ENCODE measurements at regions not wholly inside any gene's neighbourhood (a gene's known extent, or its start where the extent isn't known, plus 50 kb on each side); places are given as distances from the start of the nearest gene placed in this dataset.
"Not testable (repeated sequence)": the region's sequence is repeated elsewhere in the genome, so short reads cannot be mapped to it uniquely, and the experiment has no call there.

DNA sequence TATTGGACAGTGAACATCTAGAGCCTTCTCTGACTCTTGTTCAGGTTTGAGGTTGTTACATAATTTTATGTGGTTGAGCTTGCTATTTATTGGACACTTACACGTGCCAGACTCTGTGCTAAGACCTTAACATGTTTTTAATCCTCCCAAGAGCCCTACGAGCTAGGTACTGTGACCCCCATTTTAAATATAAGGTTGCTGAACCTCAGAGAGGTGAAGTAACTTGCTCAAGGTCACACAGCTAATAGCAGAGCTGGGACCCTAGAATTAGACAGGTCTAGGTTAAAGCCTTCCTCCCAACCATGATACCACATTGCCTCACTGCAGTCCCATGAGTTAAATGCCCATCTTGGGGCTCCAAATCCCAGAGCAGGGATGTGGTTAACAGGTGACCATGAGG is 135.7 kb upstream of the PITX1 start:
- ATAC-seq: no peak
- intact Hi-C loops (cut with micrococcal nuclease): no loop called here
- no peak for DNase-seq

DNA sequence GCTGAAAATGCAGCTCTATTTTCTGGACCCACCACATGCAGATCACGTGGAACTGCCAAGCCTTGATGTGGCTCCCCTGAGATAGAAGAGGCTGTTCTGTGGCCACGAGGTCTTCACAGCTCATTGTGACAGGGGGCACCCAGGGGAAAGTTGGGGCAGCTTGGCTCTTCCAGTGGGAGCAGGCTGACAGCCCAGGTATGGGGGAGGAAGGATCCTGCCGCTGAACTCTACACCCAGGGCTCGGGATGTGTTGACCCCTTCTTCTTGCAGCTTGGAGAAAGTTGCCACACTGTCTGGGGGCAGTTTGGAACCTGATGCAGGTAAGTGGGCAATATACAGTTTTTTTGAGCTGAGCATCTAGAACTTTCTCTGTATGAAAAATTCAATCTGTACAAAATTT is 133.6 kb upstream of the PITX1 start:
- no peak for ATAC-seq
- intact Hi-C loops (cut with micrococcal nuclease): no loop called here
- DNase-seq: no peak

DNA sequence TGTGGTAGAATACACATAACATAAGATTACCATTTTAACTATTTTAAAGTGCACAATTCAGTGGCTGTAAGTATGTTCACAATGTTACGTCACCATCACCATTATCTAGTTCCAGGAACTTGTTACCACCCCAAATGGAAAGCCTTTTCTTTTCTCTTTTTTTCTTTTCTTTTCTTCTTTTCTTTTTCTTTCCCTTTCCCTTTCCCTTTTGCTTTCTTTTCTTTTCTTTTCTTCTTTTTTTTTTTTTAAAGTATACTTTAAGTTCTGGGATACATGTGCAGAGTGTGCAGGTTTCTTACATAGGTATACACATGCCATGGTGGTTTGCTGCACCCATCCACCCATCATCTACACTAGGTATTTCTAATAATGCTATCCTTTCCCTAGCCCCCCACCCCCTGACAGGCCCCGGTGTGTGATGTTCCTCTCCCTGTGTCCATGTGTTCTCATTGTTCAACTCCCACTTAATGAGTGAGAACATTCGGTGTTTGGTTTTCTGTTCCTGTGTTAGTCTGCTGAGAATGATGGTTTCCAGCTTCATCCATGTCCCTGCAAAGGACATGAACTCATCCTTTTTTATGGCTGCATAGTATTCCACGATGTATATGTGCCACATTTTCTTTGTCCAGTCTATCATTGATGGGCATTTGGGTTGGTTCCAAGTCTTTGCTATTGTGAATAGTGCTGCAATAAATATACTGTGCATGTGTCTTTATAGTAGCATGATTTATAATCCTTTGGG is 131.0 kb upstream of the PITX1 start:
- intact Hi-C loops (cut with micrococcal nuclease); DNase-seq; ATAC-seq: not testable (repeated sequence)

DNA sequence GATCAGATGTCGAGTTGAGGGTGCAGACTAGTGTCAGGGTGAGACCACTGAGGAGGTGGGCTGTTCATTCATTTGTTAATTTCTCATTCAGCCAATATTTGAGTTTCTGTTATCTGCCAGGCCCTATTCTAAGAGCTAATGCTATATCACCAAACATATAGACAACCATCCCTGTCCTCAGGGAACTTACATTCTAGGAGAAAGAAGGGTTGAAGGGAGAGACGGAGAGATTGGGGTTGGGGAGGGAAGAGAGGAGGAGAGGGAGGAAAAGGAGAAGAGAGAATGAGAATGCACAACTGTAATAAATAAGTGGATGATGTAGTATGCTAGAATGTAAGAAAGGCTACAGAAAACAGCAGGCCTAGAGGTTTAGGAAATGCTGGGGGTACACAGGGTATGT is 129.9 kb upstream of the PITX1 start:
- intact Hi-C loops (cut with micrococcal nuclease): no loop called here
- ATAC-seq (no peak), DNase-seq (no peak)

DNA sequence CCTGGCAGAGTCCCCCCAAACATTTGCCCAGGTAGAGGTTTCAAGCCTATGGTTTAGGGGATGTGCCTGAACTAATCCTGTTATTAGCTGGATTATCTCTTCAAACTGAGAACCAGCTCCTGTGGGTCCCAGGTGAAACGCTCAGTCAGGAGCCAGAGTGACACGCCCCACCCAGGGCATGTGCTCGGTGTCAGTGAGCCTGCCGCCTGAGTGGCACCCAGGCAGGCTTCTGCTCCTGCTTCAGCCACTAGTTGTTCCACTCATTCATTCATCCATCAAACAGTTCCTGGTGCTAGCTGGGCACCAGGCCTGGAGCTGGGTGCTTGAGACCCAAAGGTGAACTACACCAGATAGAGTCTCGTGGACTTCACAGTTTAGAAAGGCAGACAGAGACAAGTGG is 129.4 kb upstream of the PITX1 start:
- no peak for ATAC-seq
- no peak for DNase-seq
- intact Hi-C loops (cut with micrococcal nuclease): no loop called here

DNA sequence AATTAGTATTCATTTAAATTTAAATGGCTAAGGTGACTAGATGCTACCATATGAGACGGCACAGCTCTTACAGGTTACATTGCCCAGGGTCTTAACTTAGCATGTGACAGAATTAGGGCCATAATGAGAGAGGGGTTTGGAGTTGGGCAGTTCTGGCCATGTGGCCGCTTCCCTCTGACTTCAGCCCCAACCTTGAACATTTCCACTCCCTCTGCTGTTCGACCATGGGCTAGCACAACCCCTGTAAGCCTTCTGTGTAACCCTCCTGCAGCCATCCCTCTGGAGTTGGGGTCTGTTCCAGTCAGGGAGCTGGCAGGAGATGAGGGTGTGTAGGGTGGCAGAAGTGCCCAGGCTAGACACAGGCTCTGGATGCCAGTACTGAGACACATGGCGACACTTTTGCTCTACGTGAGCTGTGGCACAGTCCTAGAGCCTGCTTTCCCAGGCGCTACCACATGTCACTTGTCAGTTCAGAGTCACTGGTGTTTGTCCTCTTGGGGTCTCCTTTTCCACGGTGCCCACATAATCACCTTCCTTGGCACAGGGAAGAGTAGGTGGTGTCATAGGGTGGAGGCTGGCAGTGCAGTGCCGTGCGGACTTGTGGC is 128.7 kb upstream of the PITX1 start:
- ATAC-seq (no peak), DNase-seq (no peak)
- intact Hi-C loops (cut with micrococcal nuclease): no loop called here

DNA sequence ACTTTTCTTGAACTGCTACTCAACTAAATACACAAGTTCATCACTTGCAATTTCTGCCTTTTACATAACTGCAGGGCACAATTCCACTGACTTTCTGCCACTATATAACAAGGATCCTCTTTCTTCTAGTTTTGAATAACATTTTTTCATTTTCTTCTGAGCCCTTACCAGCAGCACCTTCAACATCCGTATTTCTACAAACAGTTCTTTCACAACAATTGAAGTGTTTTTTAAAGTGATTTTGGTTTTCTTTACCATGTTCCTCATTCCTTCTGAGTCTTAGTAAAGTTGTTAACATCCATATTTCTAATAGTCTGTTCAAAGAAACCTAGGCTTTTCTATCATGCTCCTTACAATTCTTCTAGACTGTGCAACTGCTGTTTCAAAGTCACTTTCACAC is 127.2 kb upstream of the PITX1 start:
- ATAC-seq (no peak), DNase-seq (no peak)
- intact Hi-C loops (cut with micrococcal nuclease): no loop called here

DNA sequence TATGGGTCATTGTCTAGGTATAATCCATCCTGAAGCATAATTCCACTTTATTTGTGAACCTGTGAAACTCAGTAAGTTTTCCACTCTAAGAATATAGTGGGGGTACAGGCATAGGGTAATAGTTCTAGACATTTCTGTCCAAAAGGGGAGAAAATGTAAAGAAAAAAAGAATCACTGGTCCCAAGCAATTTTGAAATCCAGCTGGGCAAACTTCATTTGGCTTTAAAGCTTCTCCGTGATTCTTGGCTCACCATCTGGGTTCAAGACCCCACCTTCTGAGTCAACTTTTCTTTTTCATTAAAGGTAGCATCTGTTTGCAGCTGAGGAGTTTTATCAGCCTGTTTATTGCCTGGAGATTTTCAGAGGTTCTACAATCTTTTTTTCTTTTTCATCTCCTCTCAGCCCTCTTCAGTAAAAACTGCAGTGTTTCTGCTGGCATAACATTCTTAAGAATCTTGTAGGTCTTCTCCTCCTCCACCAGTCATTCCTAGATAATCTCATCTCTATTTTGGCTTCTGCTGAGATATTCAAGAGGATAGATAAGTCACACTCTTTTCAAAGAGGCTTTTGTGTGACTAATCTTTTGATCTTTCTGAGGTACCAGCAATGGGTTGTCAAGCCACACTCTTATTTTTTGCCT is 126.1 kb upstream of the PITX1 start:
- intact Hi-C loops (cut with micrococcal nuclease): no loop called here
- DNase-seq: no peak
- no peak for ATAC-seq

DNA sequence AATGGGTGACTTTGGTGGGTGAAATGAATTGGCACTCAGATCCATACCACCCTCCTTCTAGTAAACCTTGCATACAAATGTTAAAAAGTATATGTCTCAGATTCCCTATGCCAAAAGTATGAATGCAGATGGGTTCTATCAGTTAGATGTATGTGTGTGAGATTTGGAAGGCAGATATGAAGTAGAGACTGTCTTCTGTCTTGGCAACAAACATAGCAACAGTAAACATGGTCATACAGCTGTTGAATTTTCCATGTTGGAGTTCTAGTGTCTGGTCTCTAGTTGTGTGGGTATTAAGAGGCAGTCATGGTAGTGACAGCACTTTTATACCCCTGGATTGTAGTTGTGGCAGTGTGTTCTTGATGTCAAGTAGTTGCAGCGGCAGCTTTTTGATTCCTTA is 125.6 kb upstream of the PITX1 start:
- DNase-seq: no peak
- intact Hi-C loops (cut with micrococcal nuclease): no loop called here
- ATAC-seq: no peak

DNA sequence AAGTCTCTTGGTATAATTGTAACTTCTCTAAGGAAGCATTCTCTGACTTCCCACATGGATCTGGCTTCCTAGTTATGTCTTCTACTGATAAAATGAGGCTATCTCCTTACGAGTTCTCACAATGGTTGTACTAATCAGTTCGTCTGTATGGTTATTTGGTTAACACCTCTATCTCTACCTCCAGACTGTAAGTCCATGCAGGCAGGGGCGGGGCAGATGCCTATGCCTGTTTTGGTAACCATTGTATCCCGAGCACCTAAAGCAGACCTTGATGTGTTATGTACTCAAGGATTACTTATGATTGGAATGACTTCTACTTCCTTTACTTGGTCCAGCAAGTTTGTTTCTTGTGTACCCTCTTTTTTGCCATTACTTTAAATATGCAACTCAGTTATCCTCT is 125.0 kb upstream of the PITX1 start:
- DNase-seq (no peak), ATAC-seq (no peak)
- intact Hi-C loops (cut with micrococcal nuclease): no loop called here

DNA sequence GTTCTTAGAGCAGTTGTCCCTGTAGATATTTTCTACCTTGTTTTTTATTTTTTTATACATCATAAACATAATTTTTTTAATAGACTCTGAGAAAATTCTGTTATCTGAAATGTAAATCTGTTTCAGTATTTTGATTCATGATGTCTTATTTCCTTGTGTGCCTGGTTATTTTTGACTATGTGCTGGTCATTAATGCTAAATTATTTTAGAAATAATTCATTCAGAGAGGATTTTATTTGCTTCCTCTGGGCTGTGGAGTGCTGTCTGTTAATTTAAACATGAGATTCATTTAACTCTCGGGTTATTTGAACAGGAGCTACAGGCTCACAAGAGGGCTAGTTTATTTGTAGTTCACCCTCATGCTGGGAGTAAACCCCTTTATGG is 124.3 kb upstream of the PITX1 start:
- intact Hi-C loops (cut with micrococcal nuclease): no loop called here
- DNase-seq: no peak
- ATAC-seq: no peak

DNA sequence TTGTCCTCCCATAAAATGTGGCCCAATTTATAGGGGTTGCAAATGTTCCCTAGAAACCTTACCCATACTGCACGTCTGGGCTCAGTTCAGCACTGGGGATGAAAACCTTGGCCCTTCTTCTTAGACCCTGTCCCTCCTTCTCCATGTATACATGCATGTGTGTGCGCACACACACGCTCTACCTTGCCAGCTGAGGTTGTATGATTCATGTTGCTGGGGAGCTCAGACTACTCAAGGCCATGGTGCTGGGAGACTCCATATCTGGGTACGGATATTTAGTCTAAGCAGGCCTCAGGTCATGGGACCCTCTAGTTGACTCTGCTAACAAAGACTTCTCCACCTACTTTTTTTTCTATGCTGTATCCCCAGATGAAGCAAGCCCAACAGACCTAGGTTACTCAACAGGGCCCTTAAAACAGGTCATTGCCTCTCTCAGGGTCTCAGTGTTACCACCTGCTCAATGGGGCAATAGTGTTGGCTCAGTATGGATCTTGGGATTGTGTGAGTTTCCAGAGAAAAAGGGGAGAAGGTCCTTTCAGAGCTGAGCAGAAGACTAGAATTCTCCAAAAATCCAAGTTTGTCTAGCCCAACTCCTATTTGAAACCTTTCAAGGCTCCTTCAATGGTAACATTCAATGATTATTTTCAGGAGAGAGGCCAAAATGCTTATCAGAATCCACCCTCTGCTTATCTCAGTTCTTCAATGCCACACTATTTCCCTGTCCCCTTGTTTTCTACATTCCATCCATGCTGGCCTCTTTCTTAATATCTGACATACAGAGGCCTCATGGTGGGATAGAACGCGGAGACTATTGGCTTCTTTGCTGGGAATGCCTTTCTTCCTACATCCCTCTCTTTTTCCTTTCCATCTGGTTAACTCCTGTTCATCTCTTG is 123.6 kb upstream of the PITX1 start:
- ATAC-seq (no peak), DNase-seq (no peak)
- intact Hi-C loops (cut with micrococcal nuclease): no loop called here

DNA sequence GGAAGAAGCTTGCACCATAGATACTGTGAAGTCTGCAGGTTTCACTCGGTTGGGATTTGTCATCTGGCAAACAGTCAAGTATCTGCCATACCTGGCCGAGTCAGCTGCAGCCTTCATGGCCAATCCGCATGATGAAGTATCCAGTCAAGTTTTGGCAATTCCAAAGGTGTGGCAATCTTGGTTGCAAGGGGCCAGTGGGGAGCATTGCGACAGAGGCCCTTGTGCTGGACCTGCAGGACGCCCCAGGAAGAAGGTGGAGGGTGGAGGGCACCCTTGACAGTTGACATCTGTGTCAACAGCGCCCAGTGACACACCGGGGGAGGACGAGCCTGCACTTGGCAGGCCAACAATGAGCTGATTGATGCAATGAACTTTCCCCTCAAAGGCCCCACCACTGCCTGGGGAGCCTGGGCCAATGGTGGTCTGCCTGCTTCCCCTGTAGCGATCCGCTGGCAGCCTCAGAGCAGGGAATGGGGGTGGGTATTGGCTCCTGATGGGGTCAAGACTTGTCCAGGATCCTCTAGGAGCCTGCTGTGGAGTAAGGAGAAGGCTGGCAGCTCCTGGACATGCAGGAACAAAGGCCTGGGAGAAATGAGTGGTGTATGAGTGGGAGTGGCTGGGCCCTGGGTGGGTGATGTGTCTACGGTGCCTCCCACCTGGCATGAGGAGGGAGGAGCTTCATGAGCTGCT is 122.8 kb upstream of the PITX1 start:
- no peak for ATAC-seq
- intact Hi-C loops (cut with micrococcal nuclease): no loop called here
- no peak for DNase-seq

DNA sequence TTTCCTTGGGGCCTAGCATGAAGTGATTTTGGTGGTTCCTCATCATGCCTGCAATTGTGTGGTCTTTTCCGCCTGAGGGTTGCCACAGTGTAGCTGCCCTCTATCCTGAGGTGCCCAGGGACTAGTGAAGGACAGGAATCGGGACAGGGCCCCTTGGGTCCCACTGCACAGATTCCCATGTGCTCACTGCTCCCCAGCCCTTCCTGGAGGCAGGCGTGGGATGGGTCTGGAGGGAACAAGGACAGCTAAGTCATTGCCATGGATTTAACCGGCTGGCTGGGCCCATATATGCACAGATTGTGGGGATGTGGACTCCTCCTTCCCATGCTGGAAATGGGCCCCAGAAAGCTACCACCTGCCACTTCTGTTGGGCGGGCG is 122.3 kb upstream of the PITX1 start:
- DNase-seq: no peak
- no peak for ATAC-seq
- intact Hi-C loops (cut with micrococcal nuclease): no loop called here

DNA sequence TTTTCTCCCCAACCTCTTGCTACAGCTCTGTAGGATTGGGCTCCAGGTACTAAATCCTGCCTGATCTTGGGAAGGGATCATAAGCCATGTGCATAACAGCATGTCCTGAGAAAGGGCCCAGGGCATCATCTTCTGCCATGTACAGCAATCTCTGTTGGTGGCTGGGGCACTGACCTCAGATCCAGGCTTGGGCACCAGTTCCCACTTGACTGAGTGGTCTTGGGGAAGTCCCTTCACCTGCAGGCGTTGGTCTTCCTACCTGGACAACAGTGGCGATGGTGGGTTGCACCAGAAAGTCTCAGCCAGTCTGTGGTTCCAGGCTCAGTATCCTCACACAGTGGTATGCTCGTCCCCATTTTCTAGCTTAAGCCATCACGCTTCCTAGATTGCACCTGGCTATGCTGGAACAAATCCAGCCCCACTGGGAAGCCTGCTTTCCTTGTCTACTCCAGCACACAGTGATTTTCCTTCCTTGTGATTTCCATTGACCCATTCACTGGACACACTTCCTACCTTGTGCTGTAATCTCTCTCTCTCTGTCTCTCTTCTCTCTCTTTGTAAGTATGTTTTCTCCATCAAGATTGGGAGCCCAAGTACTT is 121.7 kb upstream of the PITX1 start:
- ATAC-seq (no peak), DNase-seq (no peak)
- intact Hi-C loops (cut with micrococcal nuclease): no loop called here

DNA sequence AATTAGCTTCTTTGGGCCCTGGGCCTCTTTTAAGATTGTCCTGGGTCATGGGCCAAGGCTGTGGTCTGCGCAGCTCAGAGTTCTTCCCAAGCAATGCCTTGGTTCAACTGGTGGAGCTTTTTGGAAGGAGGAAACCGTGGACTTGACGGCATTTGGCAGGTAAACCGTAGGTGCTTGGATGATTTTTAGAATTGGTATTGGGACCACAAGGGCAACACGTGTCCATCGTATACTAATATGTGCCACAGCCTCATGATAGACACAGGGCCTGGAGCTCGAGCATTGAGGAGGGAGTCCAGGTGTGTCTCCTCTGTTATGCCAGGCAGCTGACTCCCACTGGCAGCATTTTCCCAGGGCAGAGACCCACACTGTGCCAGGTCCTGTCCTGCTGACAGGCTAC is 120.9 kb upstream of the PITX1 start:
- ATAC-seq (no peak), DNase-seq (no peak)
- intact Hi-C loops (cut with micrococcal nuclease): no loop called here

DNA sequence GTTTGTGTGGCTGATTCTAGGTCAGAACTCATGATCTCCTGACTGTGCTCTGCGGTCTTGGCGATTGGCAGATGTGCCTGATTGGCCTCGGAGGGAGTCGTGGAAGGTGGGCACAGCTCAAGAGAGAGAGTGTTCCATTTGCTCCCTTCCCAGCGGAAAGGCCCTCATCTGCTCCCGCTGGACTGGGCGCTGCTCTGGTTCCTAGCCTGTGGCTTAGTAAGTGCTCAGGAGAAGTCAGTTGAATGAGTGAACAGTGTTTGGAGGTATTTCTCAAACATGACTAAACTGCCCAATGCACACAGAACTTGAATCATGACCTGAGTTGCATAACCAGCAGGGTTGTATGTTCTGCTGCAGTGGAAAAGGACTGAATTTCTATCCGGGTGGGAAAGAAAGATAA is 120.2 kb upstream of the PITX1 start:
- ATAC-seq (no peak), DNase-seq (no peak)
- intact Hi-C loops (cut with micrococcal nuclease): no loop called here

DNA sequence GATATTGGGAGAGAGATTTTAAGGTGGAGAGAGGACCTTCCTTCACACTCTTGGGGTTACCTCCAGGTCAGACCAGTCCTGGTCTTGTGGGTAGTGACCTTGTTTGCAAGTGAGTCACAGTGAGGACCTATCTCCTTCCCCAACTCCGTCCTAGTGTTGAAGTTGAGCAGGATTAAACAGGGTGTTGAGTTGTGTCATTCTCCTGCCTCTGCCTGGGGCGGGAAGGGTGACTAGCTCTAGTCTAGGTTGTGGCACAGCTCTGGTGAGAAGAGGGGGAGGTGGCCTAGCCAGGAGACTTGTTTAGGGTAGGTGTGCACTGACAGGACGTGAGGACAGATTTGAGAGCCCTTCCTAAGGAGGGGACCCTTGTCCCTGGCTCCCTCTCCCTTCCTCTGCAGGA is 119.6 kb upstream of the PITX1 start:
- DNase-seq (no peak), ATAC-seq (no peak)
- intact Hi-C loops (cut with micrococcal nuclease): no loop called here

DNA sequence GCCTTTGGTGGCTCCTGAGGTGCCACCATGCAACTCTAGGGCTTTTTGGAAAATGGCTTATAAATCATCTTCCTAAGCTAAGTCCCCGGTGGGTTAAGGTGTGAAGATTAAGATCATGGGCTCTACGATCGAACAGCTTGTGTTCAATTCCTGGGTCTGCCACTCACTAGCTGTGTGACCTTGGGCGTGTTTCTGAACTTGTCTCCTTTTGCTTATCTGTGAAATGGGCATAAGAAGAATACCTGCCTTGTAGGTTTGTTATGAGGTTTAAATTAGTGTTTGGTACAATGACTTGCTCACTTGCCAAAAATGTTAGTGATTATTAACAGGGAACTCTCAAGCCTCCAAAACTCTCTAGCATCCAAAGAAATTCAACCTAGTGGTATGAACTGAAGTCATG is 119.2 kb upstream of the PITX1 start:
- intact Hi-C loops (cut with micrococcal nuclease): no loop called here
- ATAC-seq (no peak), DNase-seq (no peak)

Data from left ventricle myocardium superior (tissue), 1 donor.